ENCODE measurements at regions not wholly inside any gene's neighbourhood (a gene's known extent, or its start where the extent isn't known, plus 50 kb on each side); places are given as distances from the start of the nearest gene placed in this dataset.
"Not testable (repeated sequence)": the region's sequence is repeated elsewhere in the genome, so short reads cannot be mapped to it uniquely, and the experiment has no call there.

DNA sequence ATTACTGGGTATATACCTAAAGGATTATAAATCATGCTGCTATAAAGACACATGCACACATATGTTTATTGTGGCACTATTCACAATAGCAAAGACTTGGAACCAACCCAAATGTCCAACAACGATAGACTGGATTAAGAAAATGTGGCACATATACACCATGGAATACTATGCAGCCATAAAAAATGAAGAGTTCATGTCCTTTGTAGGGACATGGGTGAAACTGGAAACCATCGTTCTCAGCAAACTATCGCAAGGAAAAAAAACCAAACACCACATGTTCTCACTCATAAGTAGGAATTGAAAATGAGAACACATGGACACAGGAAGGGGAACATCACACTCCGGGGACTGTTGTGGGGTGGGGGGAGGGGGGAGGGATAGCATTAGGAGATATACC lies 125.3 kb upstream of the PJA2 start:
- TF ChIP-seq, protein P1, sequence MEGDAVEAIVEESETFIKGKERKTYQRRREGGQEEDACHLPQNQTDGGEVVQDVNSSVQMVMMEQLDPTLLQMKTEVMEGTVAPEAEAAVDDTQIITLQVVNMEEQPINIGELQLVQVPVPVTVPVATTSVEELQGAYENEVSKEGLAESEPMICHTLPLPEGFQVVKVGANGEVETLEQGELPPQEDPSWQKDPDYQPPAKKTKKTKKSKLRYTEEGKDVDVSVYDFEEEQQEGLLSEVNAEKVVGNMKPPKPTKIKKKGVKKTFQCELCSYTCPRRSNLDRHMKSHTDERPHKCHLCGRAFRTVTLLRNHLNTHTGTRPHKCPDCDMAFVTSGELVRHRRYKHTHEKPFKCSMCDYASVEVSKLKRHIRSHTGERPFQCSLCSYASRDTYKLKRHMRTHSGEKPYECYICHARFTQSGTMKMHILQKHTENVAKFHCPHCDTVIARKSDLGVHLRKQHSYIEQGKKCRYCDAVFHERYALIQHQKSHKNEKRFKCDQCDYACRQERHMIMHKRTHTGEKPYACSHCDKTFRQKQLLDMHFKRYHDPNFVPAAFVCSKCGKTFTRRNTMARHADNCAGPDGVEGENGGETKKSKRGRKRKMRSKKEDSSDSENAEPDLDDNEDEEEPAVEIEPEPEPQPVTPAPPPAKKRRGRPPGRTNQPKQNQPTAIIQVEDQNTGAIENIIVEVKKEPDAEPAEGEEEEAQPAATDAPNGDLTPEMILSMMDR (IDR thresholded peaks at IDR 0.05 in 4 of 5, conservative IDR thresholded peaks at IDR 0.05 in 1 of 5): not testable (repeated sequence)
- TF ChIP-seq POLR2A (IDR thresholded peaks at IDR 0.05): not testable (repeated sequence)
